Lower lobe of right lung (tissue), 2 donors: ENCODE measurements at regions not wholly inside any gene's neighbourhood (a gene's known extent, or its start where the extent isn't known, plus 50 kb on each side); places are given as distances from the start of the nearest gene placed in this dataset.
"Not testable (repeated sequence)": the region's sequence is repeated elsewhere in the genome, so short reads cannot be mapped to it uniquely, and the experiment has no call there.

ENCODE experiments used
- ATAC-seq, 2 donors: fragments of 200-7000 bp; cut with Tn5 transposase; one replicate each; pipeline ENCODE4 v1.9.1; 2020 to 2022; ENCODE audit warnings: mild to moderate bottlenecking in 2 of 2, moderate library complexity in 2 of 2
- DNase-seq: peaks from one replicate; pipeline ENCODE4 v3.0.0-alpha.2; 2020
- H3K27ac ChIP-seq: fragments of 200-600 bp; one replicate; pipeline ENCODE4 v1.8.0; 2022
- H3K27me3 ChIP-seq: fragments of 200-600 bp; one replicate; pipeline ENCODE4 v1.8.0; 2022; ENCODE audit warnings: low read depth
- H3K36me3 ChIP-seq: fragments of 200-600 bp; one replicate; pipeline ENCODE4 v1.8.0; 2022; ENCODE audit warnings: mild to moderate bottlenecking
- H3K4me1 ChIP-seq: fragments of 200-600 bp; one replicate; pipeline ENCODE4 v1.8.0; 2022
- H3K4me3 ChIP-seq: fragments of 200-600 bp; one replicate; pipeline ENCODE4 v1.8.0; 2022; ENCODE audit warnings: mild to moderate bottlenecking
- H3K9me3 ChIP-seq: fragments of 200-600 bp; one replicate; pipeline ENCODE4 v1.8.0; 2022
- CTCF ChIP-seq: fragments of 200-600 bp; IDR thresholded peaks from one replicate; pipeline ENCODE4 v1.8.0; 2022; ENCODE audit warnings: antibody characterized with exemption, mild to moderate bottlenecking
- intact Hi-C: fragments of 100-400 bp; cut with DNase I; formaldehyde crosslinking; loops from one replicate; pipeline ENCODE4 v1.11.0; 2022
- donor health status: DM: no; HTN: yes; CAD: no; lungs with severe emphysema.

DNA sequence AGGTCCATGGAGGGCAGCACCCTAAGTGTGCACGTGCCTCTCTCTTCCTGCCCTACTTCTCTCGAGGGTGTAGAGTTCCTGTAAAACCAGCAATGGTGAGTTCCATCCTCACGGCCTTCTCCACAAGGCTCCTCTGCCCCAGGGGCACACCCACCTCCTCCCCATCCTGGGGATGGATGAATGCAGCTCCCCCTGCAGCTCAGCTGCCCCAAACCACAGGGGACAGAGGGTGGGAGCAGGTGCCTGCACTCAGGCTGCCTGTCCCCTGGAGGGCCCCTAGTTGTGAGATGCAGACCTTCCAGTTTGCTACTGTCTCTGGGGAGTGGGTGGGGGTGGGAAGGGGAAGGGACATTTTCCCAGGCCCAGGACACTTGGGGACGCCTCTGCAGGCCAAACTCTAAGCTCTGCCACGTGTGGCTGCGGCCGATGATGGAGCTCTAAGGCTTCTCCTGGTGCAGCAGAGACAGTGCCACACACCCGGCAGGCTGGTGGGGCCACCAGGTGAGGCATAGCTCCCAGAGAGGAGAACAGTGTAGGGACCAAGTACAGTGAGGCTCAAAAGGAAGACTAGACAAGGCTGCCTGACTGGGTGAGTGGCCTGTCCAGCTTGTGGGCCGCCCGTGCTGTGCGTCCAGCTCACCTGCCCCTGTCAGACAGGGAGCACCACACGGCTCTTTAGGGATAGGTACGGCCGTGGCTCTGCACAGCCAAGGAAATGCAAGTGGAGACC is 540.9 kb downstream of the TBC1D22A start:
- intact Hi-C loops, result no loop called here
- no peak overlapping the region for H3K27ac ChIP-seq
- H3K4me3 ChIP-seq, result no peak overlapping the region
- no peaks in the 10 kb centered on the region for H3K36me3 ChIP-seq
- H3K27me3 ChIP-seq, result no peaks in the 10 kb centered on the region
- ATAC-seq, result no peak
- no peaks in the 10 kb centered on the region for H3K9me3 ChIP-seq
- TF ChIP-seq CTCF, result no peak
- DNase-seq, result no peak
- H3K4me1 ChIP-seq, result no peaks in the 10 kb centered on the region

- intact Hi-C loops, H3K9me3 ChIP-seq, H3K27me3 ChIP-seq, H3K36me3 ChIP-seq, H3K4me1 ChIP-seq, DNase-seq, ATAC-seq, H3K4me3 ChIP-seq, H3K27ac ChIP-seq: not testable (repeated sequence)
Measured at GRCh38 chr22:47302587-47302986, 540.1 kb downstream of the TBC1D22A start.

DNA sequence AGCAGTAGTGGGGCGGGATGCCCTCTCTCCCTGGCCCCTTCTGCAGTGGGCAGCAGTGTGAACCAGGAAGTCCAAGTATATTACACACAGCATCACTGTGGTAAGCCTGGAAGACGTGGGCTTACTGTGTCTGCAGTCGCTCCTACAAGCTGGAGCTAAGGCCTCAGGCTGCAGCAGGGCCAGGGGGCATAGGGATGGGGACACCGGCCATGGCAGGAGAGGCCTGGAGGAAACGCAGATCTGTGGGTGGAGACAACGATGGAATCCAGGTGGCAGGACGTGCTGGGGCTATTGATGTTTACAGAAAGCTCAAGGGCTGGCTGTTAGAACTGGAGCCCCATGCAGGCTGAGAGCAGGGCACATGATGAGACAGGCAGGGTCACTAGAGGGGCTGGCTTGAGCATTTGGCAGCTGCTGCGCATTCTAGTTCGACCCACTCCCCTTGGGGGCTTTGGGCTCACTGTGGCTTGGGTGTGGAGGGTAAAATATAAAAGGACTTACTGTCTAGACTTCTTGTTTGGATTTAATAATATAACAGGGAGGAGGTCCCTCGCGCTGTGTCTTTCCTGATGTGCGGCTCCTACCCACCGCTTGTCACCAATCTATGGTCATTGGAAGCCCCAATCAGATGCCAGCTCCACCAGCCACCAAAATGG is 539.5 kb downstream of the TBC1D22A start:
- intact Hi-C loops, result no loop called here
- no peaks in the 10 kb centered on the region for H3K36me3 ChIP-seq
- H3K9me3 ChIP-seq, result no peaks in the 10 kb centered on the region
- no peaks in the 10 kb centered on the region for H3K4me1 ChIP-seq
- no peak for DNase-seq
- ATAC-seq, result no peak
- TF ChIP-seq CTCF, result no peak
- H3K4me3 ChIP-seq, result no peak overlapping the region
- no peaks in the 10 kb centered on the region for H3K27me3 ChIP-seq
- H3K27ac ChIP-seq, result no peak overlapping the region

DNA sequence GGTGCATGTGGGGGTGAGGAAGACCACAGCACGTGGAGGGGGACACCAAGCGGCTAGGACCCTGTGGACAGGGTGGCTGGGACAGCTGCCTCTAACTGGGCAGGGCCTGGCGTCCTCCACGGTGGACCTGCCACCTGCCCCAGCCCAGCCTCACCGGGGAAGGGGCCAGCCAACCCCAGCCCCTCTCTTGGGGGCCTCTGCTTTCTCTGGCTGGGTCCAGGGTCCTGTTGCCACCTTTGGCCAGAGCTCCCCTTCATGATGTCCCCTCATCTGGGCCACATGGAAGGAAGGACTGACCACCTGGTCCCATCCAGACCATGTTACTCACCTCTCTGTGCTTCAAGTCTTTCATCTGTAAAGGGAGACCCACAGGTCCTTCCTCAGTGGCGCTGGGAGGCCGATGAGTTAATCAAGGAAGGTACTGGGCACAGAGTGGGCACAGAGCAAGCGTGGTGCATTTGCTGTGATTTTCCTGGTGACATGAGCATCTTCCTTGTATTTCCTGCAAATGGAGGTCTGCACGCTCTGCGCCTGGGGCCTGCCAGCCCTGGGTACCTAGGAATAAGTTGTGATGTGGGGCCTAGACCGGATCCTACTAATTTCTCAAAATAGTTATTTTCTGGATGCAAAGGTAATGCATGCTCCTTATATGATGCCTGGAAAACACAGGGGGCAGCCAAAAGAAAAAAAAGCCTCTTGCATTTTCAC is 538.4 kb downstream of the TBC1D22A start:
- DNase-seq (no peak), ATAC-seq (no peak)
- H3K4me3 ChIP-seq, result no peak overlapping the region
- H3K9me3 ChIP-seq, result no peaks in the 10 kb centered on the region
- H3K36me3 ChIP-seq, result no peaks in the 10 kb centered on the region
- H3K4me1 ChIP-seq, result no peaks in the 10 kb centered on the region
- no peak overlapping the region for H3K27ac ChIP-seq
- TF ChIP-seq CTCF, result no peak
- intact Hi-C loops, result no loop called here
- no peaks in the 10 kb centered on the region for H3K27me3 ChIP-seq

GRCh38 chr22:47299863-47300697 is 537.6 kb downstream of the TBC1D22A start:
- H3K27ac ChIP-seq, result no peak overlapping the region
- H3K27me3 ChIP-seq, result peaks cover 6% of the 10 kb centered on the region
- DNase-seq (no peak), ATAC-seq (no peak)
- no peaks in the 10 kb centered on the region for H3K4me1 ChIP-seq
- H3K4me3 ChIP-seq, result no peak overlapping the region
- no peaks in the 10 kb centered on the region for H3K36me3 ChIP-seq
- H3K9me3 ChIP-seq, result no peaks in the 10 kb centered on the region
- intact Hi-C loops, result no loop called here
- no peak for TF ChIP-seq CTCF
